ELR (cell line): ENCODE measurements at regions not wholly inside any gene's neighbourhood (a gene's known extent, or its start where the extent isn't known, plus 50 kb on each side); places are given as distances from the start of the nearest gene placed in this dataset.

Experiments used
- DNase-seq: peaks from one replicate; pipeline ENCODE4 v3.0.0-alpha.2; 2015; ENCODE audit warnings: low read depth

- DNase-seq = no peak
Observed at GRCh38 chr18:77590943-77591515, 341.4 kb downstream of the GALR1 start.

- no peak for DNase-seq
Observed at GRCh38 chr18:77597726-77598125, 348.1 kb downstream of the GALR1 start.

GRCh38 chr18:77600674-77601073 lies 351.0 kb downstream of the GALR1 start:
- no peak for DNase-seq

GRCh38 chr18:77601567-77601966 lies 351.9 kb downstream of the GALR1 start:
- no peak for DNase-seq

- DNase-seq = no peak
Observed at GRCh38 chr18:77607087-77607486, 357.4 kb downstream of the GALR1 start.

GRCh38 chr18:77608807-77609206 lies 359.2 kb downstream of the GALR1 start:
- DNase-seq = no peak

- DNase-seq = no peak
Observed at GRCh38 chr18:77617694-77618093, 368.0 kb downstream of the GALR1 start.

GRCh38 chr18:77619525-77619924 lies 369.9 kb downstream of the GALR1 start:
- no peak for DNase-seq

GRCh38 chr18:77622009-77622692 lies 372.5 kb downstream of the GALR1 start:
- no peak for DNase-seq

GRCh38 chr18:77632758-77633157 lies 383.1 kb downstream of the GALR1 start:
- DNase-seq = no peak

GRCh38 chr18:77634494-77634893 lies 384.8 kb downstream of the GALR1 start:
- no peak for DNase-seq

GRCh38 chr18:77635451-77635850 lies 385.8 kb downstream of the GALR1 start:
- DNase-seq = no peak

- DNase-seq = no peak
Observed at GRCh38 chr18:77635858-77636257, 386.2 kb downstream of the GALR1 start.

- no peak for DNase-seq
Observed at GRCh38 chr18:77645170-77645872, 395.7 kb downstream of the GALR1 start.

GRCh38 chr18:77647472-77647871 lies 397.8 kb downstream of the GALR1 start:
- no peak for DNase-seq

- DNase-seq = no peak
Observed at GRCh38 chr18:77648411-77648810, 398.8 kb downstream of the GALR1 start.

GRCh38 chr18:77650799-77651385 lies 401.2 kb downstream of the GALR1 start:
- peak; percentile 15 for DNase-seq

- no peak for DNase-seq
Observed at GRCh38 chr18:77651441-77651840, 401.8 kb downstream of the GALR1 start.

GRCh38 chr18:77653792-77654191 lies 404.1 kb downstream of the GALR1 start:
- no peak for DNase-seq

GRCh38 chr18:77654302-77654701 lies 404.7 kb downstream of the GALR1 start:
- DNase-seq = no peak

- DNase-seq = no peak
Observed at GRCh38 chr18:77657651-77658298, 408.1 kb downstream of the GALR1 start.

GRCh38 chr18:77658299-77658662 lies 408.6 kb downstream of the GALR1 start:
- DNase-seq = no peak
